NCI-H774 (cell line): ENCODE measurements at regions not wholly inside any gene's neighbourhood (a gene's known extent, or its start where the extent isn't known, plus 50 kb on each side); places are given as distances from the start of the nearest gene placed in this dataset.

ENCODE experiments used
- DNase-seq: peaks from one replicate; lab custom pipeline; 2025; lab: John Stamatoyannopoulos, UW

DNA sequence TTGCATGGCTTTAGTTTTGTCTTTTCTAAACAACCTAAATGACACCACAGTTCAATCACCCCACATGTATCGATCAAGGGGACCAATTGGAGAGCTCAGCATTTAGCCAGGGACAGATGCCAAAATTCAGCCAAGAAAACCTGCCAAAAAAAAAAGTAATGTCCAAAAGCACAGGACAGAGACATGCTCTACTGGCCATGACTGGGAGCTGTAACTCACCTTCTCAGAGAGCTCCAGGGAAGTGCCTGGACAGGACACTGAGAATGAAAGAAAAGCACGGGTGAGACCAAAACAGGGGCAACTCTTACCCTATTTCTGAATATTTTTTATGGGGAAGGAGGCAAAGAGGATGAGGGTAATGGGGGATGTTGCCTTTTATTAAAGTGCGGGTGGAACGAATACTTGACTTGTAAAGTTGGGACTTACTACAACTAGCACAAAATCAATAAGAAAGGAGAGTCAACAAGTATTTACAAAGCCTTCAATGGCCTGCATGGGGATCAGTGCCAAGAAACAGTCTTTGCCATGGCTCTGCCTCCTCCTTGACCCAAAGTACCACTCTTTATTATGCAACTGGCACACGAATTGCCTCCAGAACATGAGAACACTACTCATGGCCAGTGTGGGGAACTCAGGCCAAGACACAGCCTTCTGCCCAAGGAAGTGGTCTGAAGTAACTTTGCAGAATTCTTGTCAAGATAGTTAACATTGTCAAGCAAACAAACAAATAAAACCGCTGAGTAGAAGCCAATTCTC is 72.9 kb upstream of the HK2 start:
- DNase-seq: no peak

DNA sequence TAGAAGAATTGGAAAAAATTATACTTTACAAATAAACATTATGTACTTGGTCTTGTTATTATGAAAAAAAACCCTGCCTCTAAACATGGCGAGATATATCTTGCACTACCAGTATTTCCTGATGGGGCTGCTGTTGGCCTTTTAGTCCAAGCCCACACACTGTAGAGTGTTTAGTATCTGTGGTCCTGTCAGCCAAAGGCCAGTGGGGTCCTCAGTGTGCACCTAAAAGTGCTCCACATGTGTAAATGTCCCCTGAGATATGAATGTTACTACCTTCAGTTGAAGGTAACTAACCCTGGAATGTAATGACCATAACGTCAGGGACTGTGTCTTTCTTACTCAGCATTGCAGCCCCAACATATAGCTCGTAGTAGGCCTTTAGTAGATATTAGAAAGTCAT is 71.1 kb upstream of the HK2 start:
- DNase-seq: no peak

DNA sequence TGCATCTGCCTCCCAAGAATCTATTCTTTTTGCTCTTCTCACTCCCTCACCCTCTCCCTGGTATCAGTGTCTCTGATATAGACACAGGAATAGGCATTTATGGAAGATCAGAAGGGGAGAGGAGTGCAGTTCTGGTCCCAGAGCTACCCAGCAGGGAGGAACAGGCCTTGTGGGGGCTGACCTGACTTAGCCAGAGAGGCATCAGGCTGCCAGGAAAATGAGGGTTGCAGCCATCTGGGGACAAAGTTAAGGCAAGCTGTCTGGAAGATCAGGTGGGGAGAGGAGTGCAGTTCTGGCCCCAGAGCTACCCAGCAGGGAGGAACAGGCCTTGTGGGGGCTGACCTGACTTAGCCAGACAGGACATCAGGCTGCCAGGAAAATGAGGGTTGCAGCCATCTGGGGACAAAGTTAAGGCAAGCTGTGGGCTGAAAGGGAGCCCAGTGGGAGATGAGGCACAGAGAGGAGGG is 69.9 kb upstream of the HK2 start:
- DNase-seq: no peak

DNA sequence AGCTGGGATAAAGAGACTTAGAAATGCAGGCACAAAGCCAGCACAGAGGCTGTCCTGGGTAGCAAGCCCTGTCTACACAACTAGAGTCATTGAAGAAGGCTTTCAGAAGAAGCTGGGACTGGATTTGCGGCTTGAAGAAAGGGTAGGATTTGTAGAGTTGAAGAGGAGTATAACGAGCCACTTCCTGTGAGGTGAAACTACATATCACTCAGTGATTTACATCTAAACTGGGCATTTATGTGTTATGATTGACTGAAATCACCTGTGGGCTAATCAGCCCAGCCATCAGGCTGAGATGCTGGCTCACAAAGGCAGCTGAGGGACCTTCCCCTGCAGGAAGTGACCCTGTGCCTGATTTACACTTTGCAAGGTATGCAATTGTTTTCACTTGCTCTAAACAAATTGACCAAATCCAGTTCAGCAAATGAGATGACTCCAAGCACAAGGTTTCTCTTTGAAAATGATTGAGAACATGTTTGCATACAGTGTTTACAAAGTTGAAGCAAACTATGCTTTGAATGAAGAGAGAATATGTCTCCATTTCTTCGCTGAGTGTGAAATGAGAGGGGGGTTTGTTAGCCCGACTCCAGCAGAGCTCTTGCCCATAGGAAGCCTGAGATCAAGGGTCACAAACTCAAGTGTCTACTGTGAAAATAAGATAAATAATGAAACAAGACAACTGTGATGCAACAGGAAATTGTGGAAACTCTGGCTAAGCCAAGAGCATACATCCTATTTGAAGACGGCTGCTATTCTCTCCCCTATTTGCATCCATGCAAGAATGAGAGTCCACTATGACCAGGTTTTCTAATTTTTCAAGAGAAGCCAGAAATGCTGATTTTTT is 69.3 kb upstream of the HK2 start:
- DNase-seq: peak; percentile 50

DNA sequence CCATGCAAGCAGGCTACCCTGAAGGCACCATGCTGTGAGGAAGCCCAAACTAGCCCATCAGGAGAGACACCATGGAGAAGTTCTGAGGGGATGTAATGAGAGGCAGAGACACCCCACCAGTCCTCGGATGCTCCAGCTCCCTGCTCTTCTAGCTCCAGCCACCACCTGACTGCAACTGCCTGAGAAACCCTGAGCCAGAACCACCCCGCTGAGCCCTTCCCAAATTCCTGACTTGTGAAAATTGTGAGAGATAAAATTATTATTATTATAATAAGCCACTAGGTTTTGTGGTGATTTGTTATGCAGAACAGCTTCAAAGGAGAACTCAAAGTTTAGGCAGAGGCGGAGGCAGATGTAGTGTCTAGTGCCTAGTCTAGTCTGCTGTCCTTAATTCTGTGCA is 67.1 kb upstream of the HK2 start:
- DNase-seq: no peak

DNA sequence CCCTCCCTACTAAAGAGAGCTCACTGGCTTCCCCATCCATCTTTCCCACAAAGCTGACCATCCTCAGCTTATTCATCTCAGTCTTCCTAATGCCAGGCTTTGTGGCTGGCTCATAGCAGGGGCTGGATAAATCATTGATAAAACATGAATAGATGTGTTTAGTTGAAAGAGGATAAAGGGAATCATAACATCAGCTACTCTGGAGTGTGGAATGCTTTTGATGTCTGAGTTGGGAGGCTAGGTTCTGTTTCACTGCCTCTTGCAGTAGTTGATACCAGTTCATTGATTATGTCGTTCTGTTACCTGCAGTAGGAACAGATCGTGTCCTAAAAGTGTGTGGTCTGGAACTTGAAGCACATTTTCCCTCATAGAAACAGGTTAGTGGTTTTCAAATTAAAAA is 66.3 kb upstream of the HK2 start:
- DNase-seq: no peak

DNA sequence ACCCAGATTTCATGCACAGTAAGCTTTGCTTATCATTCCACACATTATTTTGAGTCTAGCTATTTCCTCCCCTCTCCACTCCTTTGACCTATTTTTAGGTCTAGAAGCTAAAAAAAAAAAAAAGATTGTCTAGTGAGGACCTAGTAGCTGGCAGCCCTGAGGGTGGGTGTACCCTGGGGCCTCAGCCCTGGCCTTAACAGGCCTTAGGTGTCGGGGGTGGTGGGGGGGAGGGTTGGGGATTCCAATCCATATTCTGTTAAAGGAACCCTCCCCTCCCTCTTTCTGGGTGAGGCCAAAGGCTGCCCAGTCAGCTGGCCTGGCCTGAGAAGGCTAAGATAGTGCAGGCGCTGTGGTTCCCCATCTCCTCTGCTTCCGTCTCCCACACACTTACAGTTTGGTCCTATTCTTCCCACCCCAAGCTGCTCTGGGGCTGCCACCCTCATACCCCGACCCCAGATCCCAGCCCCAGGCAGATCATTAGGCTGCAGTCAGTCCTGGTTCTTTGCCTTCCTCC is 65.5 kb upstream of the HK2 start:
- DNase-seq: no peak

DNA sequence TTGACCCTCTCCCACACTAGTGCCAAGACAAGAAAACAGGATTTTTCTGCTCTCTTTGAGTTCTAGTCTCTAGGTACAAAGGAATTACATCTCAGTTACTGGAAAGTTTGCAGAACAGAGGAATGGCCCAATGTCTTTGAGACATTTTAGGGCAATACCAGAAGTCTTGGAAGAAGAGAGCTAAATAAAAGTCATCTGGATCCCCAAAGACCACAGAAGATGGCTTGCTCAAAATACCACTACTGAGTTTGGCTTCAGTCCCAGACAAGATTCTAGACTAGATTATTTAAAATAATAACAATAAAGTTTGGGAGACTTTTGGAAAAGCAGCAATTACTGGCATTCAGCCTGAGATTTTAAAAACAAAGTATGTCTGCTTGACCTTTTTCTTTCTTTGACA is 61.9 kb upstream of the HK2 start:
- DNase-seq: no peak

DNA sequence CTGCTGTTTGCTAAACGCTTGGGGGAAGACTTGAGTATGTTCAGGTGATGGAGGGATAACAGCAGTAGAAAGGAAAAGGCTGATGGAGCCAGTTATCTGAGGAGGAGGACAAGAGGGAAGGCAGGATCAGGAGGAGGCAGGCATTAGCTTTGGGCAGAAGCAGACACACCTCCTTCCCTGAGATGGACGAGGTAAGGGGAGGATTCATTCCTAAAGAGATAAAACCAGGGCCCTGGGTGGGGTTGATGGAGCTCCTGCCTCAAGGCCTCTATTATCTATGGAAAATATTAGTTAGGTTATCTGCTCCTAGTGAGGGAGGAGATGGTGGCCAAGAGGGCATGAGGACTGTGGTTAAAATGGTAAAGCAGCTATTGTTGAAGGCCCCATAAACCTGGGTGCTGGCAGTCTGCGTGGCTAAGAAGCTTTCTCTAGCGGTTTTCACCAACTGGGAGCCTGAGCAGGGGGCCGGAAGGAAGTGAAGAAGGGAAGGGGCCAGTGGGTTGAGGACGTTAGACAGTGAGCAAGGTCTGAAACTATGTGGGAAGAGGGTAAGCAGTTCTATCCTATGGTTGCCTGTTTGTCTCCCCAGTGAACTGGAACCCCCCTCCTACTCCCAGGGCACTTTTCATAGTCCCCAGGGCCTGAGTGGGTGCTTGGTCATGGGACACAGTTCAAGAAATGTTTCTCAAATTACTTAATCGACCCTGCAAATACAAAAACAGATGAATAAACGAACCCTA is 56.6 kb upstream of the HK2 start:
- no peak for DNase-seq

DNA sequence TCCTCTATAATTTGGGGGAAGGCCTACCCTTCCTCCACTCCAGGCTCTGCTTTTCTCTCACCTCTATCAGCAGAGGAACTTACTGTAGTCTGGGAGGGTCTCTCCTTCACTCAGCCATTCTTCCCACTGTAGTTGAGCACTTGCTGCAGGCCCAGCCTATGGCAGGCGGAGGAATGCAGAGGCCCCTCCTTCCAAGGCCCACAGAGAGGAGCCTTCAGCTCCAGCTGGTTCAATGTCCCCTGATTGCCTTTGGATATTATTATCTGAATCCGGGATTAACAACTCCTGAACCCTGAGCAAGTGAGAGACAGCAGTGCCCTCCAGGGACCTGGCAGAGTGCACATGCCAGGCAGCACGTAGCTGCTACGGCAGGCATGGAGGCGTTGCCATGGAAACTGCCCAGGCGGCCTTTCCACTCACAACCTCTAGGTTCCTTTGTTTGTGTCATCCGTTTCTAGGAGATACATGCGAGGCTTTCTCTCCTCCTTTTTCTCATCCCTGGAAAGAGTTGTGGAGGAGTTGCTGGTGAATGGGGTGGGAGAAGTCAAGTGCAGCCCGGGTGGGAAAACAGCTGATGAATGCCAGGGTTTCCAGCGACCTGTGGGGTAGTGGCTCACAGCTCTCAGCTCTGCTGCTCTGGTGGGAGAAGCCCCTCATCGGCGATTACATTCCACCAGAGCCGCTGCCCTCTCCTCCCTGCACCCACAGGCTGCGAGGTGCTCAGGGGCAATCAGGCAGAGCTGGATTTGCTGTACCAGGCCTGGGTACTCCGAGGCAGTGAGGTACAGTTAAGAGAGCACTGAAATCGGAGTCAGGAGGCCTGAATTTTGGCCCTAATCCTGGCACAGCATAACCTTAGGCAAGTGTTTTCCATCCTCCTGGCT is 55.3 kb upstream of the HK2 start:
- peak; percentile 80 for DNase-seq

DNA sequence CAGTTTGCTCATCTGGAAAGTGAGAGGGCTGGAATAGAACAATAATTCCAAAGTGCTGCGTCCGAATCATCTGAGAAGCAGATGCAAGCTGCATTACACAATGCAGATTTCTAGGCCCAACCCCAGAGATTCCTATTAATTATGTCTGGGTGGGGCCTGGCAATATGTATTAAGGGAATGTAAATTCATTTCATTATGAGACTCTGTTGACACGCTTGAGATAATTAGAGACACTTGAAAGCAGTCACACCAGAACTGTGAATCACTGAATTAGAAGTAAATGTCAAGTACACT is 54.7 kb upstream of the HK2 start:
- peak; percentile 56 for DNase-seq

DNA sequence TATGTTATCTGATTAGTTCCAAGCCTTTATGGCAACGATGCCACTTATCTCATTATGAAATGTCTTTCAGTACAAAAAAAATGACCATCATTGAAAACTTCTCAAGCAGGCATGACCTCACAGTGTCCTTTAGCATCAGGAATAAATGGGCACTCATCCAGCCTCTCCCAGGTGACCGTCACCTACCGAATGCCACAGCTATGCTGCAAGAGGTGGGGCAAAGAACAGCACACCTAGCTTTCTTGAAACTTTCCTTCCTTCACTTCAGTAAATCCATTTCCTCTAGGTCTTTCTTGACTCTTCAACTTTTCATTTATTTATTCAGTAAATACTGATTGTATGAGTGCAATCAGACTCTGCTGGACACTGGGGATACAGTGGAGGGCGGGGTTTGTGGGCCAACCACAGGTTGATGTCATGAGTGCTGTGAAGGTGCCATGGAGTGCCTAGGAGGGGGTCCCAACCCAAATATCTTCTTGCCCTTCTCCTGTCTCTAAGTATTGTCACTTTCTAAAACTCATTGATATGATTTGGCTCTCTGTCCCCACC is 54.3 kb upstream of the HK2 start:
- DNase-seq: peak; percentile 56
